GM21717 (cell line): ENCODE measurements at regions not wholly inside any gene's neighbourhood (a gene's known extent, or its start where the extent isn't known, plus 50 kb on each side); places are given as distances from the start of the nearest gene placed in this dataset.

Source experiments
- ATAC-seq: cut with Tn5 transposase; IDR thresholded peaks from one replicate; pipeline ENCODE4 v1.9.1; 2021; ENCODE audit warnings: mild to moderate bottlenecking, moderate library complexity; ENCODE audit not compliant: unreplicated experiment

DNA sequence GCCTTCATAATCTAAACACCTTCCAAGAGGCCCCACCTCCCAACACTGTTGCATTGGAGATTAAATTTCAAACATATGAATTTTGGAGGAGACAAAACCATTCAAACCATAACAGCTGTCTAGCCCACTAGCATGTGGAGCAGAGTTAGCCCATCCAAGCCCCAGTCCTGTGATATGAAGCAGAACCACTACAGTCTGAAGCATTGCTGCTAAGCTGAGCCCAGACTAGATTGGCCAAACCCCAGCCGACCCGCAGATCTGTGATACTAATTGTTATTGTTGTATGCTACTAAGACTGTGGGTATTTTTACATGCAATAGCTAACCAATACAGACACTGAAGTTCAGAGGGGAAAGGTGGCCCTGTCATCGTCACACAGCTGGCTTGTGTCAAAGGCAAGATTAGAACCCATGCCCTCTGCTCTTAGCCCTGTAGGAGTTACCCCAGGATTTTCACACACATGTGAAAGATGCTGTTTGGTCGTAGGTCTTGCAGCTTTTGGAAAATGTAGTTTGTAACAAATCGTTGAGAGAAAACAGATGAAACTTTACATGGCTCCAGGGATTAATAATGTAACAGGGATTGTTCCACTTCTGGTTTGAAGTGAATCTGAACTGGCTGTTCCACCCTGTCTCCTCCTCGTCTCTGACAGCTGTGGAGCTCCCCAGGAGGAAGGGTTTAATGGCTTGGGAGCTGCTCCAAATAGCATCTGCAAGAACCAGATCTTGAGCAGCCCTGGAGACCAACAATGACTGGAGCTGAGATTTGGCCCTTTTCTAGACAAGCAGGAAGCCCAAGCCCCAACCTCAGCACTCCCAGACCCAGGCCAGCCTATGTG, 517.5 kb downstream of the MID1IP1 start:
- ATAC-seq: no peak

DNA sequence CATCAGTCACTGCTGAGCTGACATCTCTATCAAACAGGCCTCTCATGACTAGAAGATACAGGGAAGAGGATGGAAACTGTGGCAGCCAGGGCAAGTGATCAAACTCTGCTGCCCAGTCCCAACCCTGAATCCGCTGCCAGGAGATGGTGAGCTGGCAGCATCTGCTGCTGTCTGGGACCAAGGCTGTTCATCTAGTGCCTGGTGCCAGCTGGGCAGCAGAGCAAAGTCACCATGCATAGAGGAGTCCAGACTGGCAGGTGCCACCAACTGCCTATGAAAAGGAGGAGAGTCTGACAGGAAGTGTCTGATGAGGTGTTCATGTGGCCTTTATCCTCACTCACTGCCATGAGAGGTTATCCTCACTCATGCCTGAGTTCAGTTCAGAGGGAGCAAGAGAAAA, 518.9 kb downstream of the MID1IP1 start:
- no peak for ATAC-seq

DNA sequence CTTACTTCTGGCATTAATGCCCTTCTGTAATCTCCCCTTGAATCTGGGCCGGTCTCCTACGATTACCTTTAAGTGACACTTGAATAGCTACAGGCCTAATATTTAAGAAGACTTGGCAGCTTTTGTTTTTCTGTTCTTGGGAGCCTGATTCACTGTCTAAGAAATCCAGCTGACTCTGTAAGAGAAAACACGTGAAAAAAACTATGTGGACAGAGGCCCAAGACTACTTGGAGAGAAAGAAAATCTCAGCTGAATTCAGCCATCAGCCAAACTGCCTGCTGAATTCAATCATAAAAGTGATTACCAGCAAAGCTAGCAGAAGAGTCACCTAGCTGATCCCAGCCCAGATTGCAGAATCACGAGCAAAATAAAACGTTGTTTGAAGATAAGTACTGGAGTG, 521.2 kb downstream of the MID1IP1 start:
- no peak for ATAC-seq

DNA sequence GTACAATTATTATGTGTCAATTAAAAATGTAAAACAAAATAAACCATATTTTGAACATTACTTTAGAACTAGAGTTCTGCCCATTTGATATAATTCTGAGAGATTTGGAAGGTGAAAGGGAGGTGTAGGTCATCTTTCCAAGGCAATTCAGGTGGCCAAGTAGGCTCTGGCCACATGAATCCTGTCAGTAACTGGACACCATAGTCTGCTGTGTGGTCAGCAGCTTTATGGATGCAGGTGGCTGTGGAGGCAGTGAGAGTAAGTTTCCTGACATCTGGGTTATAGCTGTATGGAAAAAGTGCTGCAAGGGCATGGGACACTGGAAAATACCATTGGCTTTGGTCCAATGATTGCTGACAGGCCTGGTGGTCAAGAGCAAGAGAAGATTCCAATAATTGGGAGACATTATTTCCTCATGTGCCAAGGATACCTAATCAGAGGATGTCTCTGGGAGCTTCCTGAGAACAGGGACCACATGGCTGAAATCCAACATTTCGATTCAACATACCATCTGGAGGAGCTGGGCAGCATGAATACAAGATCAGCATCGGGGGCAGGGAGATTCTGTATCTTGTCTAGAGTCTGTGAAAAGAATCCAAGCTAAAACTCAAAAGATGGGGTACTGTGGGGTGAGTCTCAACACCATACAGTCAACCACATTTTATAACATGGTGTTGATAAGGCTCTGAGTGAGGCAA, 523.1 kb downstream of the MID1IP1 start:
- no peak for ATAC-seq

DNA sequence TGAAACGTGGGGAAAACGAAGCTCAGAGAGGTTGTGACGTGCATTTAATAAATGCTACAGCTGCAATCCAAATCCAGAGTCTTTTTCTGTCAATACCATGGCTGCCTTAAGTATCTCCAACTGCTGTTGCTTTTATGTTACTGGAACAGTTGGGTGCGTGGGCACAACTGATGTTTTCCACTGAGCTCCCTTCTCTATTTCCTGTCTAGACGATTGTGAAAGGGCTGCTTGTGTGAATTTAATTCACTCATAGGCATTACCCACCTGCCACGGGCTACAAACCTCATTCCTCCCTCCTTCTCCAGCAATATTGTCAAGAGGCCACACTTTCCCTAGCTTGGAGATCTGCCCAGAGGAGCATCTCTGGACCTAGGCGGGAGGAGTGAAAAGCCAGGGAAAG, 526.0 kb downstream of the MID1IP1 start:
- no peak for ATAC-seq

DNA sequence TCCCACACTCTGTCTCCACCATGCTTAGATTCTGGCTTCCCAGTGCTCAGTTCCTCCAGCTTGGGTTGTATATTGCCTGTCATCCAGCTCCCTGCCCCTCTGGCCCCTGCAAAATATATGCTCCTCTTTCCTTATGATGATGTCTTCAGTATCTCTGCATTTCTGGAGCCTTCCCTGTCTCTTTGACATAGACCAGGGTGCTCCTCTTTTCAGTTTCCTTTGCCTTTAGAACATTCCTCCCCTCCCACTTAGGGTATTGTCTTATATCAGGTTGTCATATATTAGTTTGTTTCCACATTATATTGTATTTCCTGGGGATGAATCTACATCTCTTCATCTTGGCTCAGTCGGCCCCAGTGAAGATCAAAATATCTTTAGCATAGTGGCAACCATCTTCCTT, 526.4 kb downstream of the MID1IP1 start:
- ATAC-seq: no peak

DNA sequence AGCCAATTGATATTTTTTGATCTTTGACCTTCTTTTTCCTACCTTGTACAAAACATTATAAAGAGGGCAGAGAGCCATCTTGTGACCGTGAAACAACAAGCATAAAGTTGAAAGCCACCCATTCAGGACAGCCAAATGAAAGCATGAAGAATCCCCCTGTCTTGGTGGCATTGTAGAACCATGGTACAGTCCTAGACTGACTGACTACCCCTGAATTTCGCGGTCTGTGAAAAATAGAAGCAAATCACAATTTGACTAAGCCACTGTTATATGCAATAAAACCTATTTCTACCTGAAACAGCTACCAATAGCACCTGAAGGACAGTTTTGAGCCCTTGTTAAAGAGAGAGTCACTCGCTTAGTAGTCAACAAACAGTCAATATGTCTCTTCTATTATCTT, 527.4 kb downstream of the MID1IP1 start:
- ATAC-seq: no peak

DNA sequence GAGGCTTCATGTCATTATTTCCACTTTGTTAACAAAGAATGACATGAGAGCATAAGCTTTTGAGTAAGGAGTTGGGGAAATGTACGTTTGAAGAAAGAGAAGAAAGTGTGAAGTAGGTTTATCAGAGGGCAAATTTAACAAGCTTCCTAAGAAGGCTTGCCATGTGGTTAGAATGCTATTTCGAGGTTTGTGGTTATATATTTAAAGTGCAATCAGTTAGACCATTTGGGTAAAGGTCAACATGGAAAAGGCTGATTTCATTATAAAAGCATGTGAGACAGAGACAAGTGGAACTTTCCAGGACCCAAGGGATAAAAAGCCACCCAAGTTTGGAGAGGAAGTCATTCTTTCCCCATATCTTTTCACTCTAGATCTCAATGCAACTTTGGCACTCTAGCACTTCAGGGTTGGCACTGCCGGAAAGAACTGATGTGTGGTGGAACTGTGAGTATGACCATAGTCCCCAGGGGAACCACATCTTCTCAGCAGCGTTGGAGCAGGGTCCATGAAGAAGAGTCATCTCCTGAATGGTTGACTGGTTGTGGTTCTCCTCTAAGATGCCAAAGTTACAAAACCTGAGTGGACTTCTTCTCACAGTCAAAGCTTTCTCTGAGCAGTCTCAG, 529.9 kb downstream of the MID1IP1 start:
- ATAC-seq: no peak

DNA sequence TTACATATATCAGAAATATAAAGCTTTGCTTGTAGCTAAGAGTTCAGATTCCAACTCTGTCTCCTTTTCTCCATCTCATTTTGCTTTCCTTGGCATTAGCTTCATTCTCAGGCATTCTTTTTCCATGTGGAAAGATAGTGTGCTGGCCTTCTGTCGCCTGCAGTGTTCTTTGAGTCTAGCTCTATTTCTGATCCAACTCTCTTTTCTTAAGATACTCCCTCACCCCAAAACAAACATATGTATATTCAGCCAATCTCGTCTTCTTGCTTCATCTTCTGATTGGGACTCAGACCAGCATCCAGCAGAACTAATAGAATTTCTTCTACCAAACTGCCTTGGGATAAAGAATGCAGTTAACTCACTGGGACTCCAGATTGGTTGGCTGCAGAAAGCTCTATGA, 532.2 kb downstream of the MID1IP1 start:
- no peak for ATAC-seq

DNA sequence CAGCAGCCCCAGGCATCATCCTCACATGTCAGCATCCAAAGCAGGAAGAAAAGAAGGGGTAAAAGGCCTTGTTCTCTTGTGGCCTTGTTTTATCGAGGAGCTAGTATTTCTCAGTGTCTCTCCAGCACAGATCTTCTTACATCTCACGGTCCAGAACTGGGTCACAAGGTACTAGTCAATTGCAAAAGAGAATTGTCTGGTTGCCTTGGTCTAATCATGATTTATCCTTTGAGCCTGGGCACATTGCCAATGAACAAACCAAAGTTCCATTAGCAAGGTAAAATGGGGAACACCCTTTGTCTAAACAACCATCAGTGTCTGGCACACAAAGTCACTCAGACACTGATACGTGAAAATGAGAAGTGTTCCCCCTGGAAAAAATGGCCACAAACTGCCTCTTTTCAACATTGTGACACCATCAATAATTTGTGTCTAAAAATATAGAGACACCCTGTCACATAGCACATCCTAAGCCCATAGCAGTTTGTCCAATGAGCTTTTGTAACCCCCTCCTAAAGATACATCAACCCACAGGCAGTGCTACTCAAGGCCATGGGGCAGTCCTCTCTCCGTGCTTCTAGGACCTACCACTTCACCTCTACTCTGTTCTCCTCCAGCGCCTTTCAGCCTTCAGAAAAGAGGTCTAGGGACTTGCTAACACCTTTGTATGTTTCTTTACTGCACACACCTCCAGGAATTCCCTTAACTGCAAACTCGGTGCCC, 534.4 kb downstream of the MID1IP1 start:
- ATAC-seq: no peak

DNA sequence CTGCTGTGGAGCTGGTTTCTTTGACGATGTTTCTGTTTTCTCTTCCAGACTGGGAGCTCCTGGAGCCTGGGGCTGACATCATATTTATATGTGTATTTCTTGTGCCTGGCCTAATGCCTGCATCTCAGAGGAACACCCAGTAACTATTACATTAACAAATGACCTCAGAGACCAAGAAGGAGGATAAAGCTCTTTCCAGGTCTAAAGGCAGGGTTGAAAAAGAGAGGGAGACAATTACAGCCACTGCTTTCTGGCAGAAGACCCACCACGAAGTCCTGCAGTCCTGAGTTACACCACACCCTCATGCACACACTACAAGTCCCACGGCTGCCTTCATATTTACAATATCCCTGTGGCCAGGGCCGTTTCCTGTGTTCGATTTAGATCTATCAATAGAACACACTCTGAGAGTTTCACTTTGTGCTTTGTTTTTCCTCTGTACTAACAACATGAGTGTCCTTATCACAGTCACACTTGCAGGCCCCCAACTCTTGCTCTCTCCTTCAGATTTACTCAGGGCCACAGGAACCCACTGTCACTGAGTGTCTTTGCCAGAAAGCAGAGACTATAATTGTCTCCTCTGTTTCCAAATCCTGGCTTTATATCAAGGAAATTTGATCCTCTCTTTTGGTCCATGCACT, 535.5 kb downstream of the MID1IP1 start:
- ATAC-seq: no peak

DNA sequence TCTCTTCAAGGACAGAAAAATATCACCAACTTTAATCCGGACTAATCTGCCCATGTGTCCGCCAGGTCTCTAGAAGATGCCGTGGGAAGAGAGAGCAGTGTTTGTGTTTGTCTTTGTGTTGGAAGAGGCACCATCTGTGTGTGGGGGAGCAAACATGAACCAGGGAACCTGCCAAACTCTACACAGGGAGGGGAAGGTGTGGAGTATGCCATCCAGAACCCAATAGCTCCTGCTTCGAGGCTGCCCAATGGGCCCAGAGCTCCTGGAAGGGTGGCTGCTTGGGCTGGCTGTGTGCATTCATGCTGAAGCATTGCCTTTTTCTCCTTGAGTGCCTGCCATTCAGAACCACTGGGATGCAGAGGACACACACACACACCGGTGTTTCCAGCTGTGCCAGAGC, 536.2 kb downstream of the MID1IP1 start:
- no peak for ATAC-seq

DNA sequence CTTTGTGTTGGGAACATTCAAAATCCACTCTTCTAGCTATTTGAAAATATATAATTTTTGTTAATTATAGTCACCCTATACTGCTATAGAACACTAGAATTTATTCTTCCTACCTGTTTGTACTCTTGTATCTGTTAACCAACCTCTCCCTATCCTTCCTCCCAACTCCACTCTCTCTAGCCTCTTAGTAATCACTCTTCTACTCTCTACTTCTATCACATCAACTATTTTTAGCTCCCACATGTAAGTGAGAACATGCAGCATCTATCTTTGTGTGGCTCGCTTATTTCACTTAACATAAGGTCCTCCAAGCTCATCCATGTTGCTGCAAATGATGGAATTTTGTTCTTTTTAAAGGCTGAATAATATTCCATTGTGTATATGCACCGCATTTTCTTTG, 537.3 kb downstream of the MID1IP1 start:
- no peak for ATAC-seq

DNA sequence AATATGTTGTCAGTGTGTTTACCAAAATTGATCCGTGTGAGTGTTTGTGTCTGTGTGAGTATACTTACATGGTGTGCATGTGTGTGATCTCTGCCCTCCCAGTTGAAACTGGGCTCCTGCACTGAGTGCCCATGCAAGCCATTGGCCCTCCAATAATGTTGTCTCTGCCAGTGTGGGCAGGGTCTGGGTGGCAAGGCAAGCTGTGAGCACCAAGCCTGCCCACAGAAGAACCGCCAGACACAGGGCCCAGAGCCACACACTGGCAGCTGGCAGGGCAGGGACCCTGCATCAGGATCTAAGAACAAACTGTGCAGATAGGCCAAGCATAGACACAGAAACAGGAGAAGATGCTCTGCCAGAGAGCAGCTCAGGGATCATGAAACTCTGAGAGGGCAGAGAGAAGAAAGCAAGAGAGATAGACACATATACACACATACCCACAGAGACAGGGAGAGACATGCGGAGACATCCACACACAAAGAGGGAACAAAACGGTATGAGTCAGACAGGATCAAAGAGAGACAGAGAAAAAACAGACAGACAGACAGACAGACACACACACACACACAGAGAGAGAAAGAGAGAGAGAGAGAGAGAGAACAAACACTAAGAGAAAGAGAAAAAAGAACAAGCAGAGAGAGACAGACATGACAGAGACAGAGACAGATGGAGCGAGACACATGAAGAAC, 555.0 kb downstream of the MID1IP1 start:
- ATAC-seq: no peak

DNA sequence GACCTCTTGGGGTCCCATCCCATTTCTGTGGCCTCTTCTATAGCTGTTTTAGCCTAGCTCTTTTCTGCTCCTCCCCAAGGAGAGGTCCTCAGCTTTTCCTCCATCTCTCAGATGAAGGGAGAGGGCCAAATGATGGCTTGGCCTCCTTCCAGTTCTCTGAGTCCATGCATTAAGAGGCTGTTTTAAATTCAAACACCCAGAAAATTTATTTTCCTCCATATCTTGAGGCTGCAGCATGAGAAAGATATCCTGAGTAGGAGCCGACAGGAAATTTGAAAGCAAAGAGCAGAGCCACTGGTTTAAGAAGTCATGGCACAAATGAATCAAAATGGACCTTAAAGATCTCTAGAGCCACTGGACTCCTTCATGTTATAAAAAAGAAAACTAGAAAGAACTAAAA, 558.8 kb downstream of the MID1IP1 start:
- ATAC-seq: no peak

DNA sequence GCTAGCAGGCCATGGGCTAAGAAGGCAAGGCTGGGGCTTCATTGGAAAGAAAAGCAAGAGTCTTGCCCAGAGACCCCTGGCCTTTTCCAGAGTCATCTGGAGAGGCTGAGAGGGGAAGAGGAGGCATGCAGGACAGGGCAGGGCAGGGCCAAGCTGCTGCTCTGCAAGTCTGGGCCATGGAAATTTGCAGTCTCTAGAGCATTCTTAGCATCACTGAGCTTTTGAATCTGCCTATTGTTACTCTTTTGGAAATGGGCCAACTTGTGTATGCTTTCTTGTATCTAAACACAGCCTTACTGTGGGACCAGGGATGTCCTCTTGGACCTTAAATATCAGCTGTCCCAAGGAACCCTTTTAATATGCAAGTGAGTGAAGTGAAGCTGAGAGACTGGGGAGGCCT, 560.5 kb downstream of the MID1IP1 start:
- no peak for ATAC-seq

DNA sequence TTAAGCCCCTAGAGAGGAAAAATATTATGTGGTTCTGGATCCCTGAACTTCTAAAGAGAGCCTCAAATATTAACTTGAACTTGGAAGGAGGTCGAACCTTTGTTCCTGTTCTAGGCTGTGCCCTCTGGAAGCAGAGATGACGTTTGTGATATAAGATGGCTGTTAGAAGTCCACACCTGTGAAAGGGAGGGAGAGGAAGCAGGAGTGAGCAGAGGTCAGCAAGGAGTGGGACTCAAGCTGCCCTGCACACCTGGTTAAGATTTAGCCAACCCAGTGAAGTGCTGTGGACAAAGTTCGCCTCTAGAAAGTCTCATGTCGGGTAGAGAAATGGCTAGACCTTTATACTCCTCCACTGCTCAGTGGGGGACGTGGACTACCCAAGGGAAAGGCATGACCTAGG, 566.2 kb downstream of the MID1IP1 start:
- ATAC-seq: no peak

DNA sequence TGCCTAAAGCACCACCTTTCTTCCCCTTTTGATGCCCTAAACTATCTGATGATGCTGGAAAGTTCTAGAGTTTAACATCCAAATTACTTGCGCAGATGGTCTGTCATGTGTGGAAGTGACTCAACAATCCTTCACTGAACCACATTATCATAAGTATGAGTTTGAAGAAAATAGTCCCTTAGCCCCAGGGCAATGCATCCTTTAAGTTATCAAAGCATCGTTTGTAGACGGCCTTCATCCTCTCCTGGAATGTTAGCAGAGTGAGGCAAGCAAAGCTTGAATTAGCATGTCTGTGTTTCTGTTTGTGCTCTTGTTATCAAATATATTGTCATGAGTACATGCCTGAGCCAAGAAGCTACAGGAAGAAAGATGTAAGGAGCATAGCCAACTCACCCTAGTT, 570.9 kb downstream of the MID1IP1 start:
- no peak for ATAC-seq

DNA sequence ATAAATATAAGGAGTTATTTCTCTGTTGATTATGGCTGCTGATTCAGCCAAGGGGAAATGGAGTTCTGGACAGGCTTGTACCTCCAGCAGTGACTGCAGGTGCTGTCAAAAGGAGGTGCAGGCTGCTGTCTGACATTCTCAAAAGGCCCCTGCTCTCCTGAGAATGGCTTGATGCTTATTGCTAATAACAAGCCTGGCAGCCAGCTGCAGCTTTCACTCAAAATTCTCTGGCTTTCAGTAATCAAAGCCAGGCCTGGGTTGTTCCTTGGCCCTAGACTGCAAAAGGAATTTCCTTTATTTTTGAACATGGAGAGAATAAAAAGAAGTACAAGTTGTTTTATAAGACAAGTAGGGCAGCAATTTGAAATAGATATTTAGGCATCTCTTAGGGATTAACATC, 575.9 kb downstream of the MID1IP1 start:
- no peak for ATAC-seq

DNA sequence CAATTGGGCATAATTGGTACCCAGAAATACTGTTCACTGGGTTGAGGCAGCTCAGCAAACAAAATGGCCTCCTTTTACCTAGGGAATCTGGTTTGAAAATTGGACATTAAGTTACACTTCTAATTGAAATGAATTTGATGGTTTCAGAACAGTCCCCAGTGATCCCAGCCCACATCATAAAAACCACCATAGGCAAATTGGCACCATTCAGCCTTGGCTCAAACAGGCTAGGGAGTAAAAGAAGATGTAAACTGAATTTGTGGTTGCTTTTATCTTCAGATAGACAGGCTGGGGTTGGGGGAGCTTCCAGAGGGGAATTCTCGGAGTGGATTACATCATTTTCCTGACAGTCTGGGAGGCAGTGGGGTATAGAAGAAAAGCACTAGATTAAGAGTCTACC, 576.5 kb downstream of the MID1IP1 start:
- ATAC-seq: no peak
